T-helper 17 cell (primary cell): ENCODE measurements at regions not wholly inside any gene's neighbourhood (a gene's known extent, or its start where the extent isn't known, plus 50 kb on each side); places are given as distances from the start of the nearest gene placed in this dataset.

ENCODE experiments used
- ATAC-seq: fragments of 150-1000 bp; cut with Tn5 transposase; 2 replicates; pipeline ENCODE4 v1.10.0; 2021; ENCODE audit warnings: mild to moderate bottlenecking, moderate library complexity
- DNase-seq, 3 donors: peaks; one replicate each; pipeline versions ENCODE4 v3.0.0 to v3.0.0-alpha.2; 2020 to 2021
- H3K9me3 ChIP-seq: one replicate; pipeline ENCODE4 v1.7.0; 2013; ENCODE audit warnings: low read length, mild to moderate bottlenecking; ENCODE audit not compliant: control insufficient read depth, poor library complexity, severe bottlenecking
- H3K27ac Mint-ChIP-seq: one replicate; pipeline ENCODE4 v1.8.0; 2022; ENCODE audit warnings: mild to moderate bottlenecking, moderate library complexity, mixed read lengths
- H3K27me3 Mint-ChIP-seq: one replicate; pipeline ENCODE4 v1.8.0; 2022; ENCODE audit warnings: mixed read lengths
- H3K36me3 Mint-ChIP-seq: one replicate; pipeline ENCODE4 v1.8.0; 2022; ENCODE audit warnings: low read depth, mixed read lengths
- H3K4me1 Mint-ChIP-seq: one replicate; pipeline ENCODE4 v1.8.0; 2022; ENCODE audit warnings: mild to moderate bottlenecking, mixed read lengths
- H3K4me3 Mint-ChIP-seq: one replicate; pipeline ENCODE4 v1.8.0; 2022; ENCODE audit warnings: mild to moderate bottlenecking, moderate library complexity, mixed read lengths

DNA sequence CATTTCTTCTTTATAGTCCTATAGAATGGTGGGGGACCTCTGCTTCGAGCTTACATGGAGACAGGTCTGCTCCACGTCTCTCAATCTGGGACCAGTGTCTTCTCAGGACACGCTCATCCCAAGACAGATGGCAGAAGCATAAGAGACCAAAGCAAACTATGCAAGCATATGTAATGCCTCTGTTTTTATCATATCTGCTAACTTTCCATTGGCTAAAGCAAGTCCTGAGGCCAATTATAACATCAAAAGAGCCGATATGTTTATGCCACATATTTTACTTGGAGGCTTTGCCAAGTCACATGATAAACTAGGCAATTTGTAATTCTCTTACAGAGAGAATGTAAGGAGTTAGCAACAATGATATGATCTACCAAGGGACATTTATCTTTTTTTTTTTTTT, 102.6 kb upstream of the NRBF2 start:
- peaks cover 10% of the 10 kb centered on the region for H3K27me3 Mint-ChIP-seq
- H3K27ac Mint-ChIP-seq: no peak overlapping the region
- H3K9me3 ChIP-seq: no peaks in the 10 kb centered on the region
- DNase-seq: no peak
- no peak for ATAC-seq
- no peak overlapping the region for H3K4me3 Mint-ChIP-seq
- no peaks in the 10 kb centered on the region for H3K36me3 Mint-ChIP-seq
- peaks cover 4% of the 10 kb centered on the region for H3K4me1 Mint-ChIP-seq

DNA sequence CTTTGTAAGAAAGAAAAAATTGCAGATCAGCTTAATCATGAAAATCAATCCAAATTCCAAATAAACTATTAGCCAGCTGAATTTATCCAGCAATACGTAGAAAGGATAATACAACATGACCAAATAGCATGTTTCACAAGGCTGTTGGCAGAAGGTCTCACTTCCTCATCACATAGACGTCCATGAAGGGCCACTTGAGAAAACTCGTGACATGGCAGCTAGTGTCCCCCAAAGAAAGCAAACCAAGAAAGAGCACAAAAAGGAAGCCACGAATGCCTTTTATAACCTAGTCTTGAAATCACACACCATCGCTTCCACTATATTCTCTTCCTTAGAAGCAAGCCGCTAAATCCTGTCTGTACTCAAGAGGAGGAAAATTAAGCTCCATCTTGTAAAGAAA, 105.6 kb upstream of the NRBF2 start:
- no peak for DNase-seq
- Mint-ChIP-seq H3K4me3 (no peak overlapping the region), H3K27ac (no peak overlapping the region), H3K4me1 (peaks cover 4% of the 10 kb centered on the region), H3K27me3 (peaks cover 10% of the 10 kb centered on the region), H3K36me3 (no peaks in the 10 kb centered on the region)
- no peak for ATAC-seq
- H3K9me3 ChIP-seq: no peaks in the 10 kb centered on the region

DNA sequence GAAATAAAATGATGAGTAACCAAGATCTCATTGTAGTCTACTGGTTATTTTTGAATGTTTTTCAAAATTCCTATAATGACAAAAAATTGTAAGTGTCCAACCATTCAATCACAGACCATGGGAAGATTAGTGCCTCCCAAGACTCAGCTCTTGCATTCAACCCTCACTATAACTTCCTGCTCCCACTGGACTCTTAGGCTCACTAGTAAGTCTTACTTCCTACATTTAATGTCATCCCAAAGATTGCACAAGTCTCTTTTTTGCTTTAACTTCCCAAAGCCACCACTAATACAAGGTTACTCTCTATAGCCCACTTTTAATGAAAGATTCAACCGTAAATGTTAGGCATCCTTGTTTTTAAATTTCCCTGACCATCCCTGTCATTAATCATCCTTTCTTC, 111.9 kb upstream of the NRBF2 start:
- peaks cover 16% of the 10 kb centered on the region for H3K27me3 Mint-ChIP-seq
- H3K27ac Mint-ChIP-seq: no peak overlapping the region
- ATAC-seq (no peak), DNase-seq (no peak)
- no peak overlapping the region for H3K4me3 Mint-ChIP-seq
- no peaks in the 10 kb centered on the region for H3K4me1 Mint-ChIP-seq
- H3K36me3 Mint-ChIP-seq: no peaks in the 10 kb centered on the region
- H3K9me3 ChIP-seq: no peaks in the 10 kb centered on the region

DNA sequence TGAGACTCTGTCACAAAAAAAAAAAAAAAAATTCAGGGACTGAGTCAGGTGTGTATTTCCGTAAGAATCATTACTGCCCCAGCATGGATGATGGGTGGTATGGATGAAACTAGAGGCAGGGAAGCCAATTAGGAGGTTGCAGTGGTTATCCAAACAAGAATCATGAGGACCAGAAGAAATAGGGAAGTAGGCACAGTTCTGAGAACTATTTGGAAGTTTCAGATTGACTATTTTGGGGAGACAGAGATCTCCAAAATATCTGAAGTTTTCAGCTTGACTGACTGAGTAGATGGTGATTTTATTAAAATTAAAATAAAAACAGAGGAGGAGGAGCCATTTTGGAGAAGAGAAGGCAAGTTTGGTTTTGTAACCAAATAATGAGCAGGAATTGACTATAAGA, 119.4 kb upstream of the NRBF2 start:
- no peaks in the 10 kb centered on the region for H3K9me3 ChIP-seq
- DNase-seq: no peak
- ATAC-seq: no peak

DNA sequence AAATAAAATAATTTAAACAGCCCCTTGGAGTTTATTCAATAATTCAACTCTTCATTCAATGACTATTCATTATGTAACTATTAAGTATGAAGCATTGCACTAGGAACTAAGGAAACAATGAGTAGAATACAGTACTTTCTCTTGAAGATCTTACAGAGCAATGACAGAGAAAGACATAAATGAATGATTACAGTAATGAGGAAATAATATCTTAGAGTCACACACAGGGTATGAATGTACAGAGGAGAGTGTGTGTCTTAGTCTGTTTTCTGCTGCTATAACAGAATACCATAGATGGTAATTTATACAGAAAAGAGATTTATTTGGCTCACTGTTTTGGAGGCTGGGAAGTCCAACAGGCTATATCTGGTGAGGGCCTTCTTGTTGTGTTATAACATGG, 120.5 kb upstream of the NRBF2 start:
- H3K36me3 Mint-ChIP-seq: no peaks in the 10 kb centered on the region
- H3K27me3 Mint-ChIP-seq: peaks cover 25% of the 10 kb centered on the region
- no peaks in the 10 kb centered on the region for H3K4me1 Mint-ChIP-seq
- no peak overlapping the region for H3K27ac Mint-ChIP-seq
- ATAC-seq (no peak), DNase-seq (no peak)
- no peaks in the 10 kb centered on the region for H3K9me3 ChIP-seq
- no peak overlapping the region for H3K4me3 Mint-ChIP-seq

More for the DNA sequence above, 119.4 kb upstream of the NRBF2 start:
- Mint-ChIP-seq H3K27me3 (peaks cover 29% of the 10 kb centered on the region), H3K4me1 (no peaks in the 10 kb centered on the region), H3K36me3 (no peaks in the 10 kb centered on the region), H3K4me3 (no peak overlapping the region), H3K27ac (no peak overlapping the region)

DNA sequence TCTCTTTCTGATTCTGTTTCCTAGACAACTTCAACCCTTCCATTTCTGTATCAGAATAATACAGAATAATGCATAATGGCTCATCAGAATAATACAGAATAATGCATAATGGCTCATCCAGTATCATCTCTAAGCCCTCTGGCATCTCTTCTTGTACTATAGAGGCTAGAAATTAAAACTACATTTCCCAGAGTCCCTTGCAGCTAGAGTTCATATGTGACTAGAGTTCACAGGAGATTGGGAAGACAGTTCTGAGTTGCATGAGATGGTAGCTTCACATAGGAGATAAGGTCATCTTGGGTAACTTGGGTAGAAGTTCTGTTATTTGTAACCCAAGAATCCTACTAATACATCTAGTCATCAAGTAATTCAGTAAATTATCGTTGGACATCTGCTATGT, 122.9 kb upstream of the NRBF2 start:
- Mint-ChIP-seq H3K36me3 (no peaks in the 10 kb centered on the region), H3K4me1 (peaks cover 5% of the 10 kb centered on the region), H3K27ac (no peak overlapping the region), H3K27me3 (peaks cover 31% of the 10 kb centered on the region), H3K4me3 (no peak overlapping the region)
- no peaks in the 10 kb centered on the region for H3K9me3 ChIP-seq
- no peak for DNase-seq
- ATAC-seq: no peak

DNA sequence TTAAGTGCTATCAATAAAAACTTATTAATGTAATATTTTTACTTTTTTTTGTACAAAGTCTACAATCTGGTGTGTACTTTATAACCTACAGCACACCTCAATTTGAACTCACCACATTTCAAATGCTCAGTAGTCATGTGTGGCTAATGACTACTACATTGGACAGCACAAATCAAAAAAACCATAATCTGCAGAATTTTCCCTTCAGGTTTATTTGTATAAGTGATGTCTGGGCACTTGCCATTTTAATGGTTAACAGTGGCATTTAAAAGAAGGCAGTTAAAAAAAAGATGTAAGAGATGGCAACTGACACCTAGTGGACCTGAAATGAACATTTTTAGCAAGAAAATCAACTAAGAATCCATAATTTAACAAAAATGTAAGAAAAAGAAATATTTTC, 124.6 kb upstream of the NRBF2 start:
- Mint-ChIP-seq H3K27me3 (peaks cover 40% of the 10 kb centered on the region), H3K4me1 (peaks cover 5% of the 10 kb centered on the region), H3K36me3 (no peaks in the 10 kb centered on the region), H3K27ac (no peak overlapping the region), H3K4me3 (no peak overlapping the region)
- DNase-seq: no peak
- ATAC-seq: no peak
- H3K9me3 ChIP-seq: no peaks in the 10 kb centered on the region

DNA sequence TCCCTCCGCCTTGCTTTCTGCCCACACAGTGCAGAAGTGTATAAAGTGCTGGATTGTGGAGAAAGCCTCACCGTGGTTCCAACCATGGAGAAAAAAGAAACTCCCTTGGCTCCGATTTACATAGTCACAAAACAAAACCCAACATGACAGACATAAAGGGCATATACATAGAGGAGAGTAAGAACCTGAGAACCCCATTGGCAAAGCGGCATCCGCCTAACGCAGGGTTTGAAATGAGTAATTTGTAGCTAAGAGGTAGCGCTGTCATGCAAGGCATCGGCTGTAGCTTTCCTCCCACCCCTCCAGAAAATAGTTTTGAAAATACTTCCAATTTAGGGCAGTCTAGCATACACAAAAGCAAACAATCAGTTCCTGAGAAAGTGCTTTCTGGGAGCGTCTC, 126.0 kb upstream of the NRBF2 start:
- no peak for DNase-seq
- no peak for ATAC-seq
- no peak overlapping the region for H3K4me3 Mint-ChIP-seq

DNA sequence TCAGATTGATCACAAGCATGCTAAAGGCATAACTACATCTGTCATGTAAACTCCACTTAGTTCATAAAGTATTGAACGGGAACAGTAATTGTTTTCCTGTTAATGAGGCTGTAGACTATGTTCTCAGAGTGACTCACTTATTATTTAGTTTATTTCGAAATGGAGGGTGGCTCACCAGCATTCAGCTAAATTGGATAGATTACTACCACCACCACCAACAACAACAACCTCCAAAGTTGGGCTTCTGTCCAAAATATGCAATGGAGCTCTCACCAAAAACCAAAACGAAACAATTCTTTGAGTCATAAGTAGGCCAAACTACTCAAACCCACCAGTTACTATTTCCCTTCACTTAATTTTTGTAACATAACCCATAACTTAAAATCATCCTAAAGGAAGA, 127.9 kb upstream of the NRBF2 start:
- Mint-ChIP-seq H3K4me1 (peaks cover 5% of the 10 kb centered on the region), H3K4me3 (no peak overlapping the region), H3K27ac (no peak overlapping the region), H3K36me3 (no peaks in the 10 kb centered on the region), H3K27me3 (peaks cover 52% of the 10 kb centered on the region)
- DNase-seq (no peak), ATAC-seq (no peak)
- no peaks in the 10 kb centered on the region for H3K9me3 ChIP-seq

More for the DNA sequence above, 126.0 kb upstream of the NRBF2 start:
- H3K27me3 Mint-ChIP-seq: peaks cover 44% of the 10 kb centered on the region
- H3K36me3 Mint-ChIP-seq: no peaks in the 10 kb centered on the region
- H3K9me3 ChIP-seq: no peaks in the 10 kb centered on the region
- peaks cover 5% of the 10 kb centered on the region for H3K4me1 Mint-ChIP-seq
- H3K27ac Mint-ChIP-seq: no peak overlapping the region

DNA sequence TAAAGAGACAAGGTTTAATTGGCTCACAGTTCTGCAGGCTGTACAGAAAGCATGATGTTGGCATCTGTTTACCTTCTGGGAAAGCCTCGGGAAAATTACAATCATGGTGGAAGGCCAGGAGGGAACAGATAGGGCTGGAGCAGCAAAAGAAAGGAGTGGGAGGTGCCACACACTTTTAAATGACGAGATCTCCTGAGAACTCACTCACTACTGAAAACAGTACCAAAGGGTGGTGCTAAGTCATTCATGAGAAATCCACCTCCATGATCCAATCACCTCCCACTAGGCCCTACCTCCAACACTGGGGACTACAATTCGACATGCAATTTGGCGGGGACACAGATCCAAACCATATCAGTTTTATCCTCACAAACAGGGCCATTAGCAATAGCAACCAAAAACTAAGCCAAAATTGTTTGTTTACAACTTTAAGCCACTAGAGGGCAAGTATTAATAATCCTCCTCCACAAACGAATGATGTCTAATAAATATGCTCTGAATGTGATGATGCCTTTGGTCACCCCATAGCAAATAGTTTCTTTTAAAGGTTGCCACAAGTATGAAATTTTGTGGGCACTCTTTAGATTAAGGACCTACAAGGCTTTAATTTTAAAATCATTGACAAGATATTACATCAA, 129.2 kb upstream of the NRBF2 start:
- ATAC-seq: no peak
- H3K9me3 ChIP-seq: no peaks in the 10 kb centered on the region
- Mint-ChIP-seq H3K27me3 (peaks cover 50% of the 10 kb centered on the region), H3K4me1 (peaks cover 5% of the 10 kb centered on the region), H3K4me3 (no peak overlapping the region), H3K27ac (no peak overlapping the region), H3K36me3 (no peaks in the 10 kb centered on the region)
- no peak for DNase-seq

DNA sequence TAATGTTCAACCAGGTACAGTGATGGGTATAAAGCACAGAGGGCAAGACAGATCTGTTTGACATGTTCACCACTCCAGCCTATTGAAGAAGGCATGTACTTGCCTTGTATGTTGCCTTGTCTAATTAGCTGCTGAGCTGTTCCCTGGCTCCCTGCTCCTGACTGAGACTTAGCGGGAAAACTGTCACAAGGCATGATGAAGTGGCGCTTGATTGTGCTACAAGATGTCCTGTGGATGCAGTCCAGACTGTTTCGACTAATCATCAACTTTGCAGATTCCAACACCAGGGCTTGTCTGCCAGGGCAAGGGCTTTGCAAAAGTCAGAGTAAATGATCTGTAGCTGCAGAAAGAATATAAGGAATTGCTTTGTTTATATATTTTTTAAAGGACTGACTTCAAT, 136.2 kb upstream of the NRBF2 start:
- Mint-ChIP-seq H3K4me1 (no peaks in the 10 kb centered on the region), H3K27me3 (peaks cover 55% of the 10 kb centered on the region), H3K27ac (no peak overlapping the region), H3K36me3 (no peaks in the 10 kb centered on the region), H3K4me3 (no peak overlapping the region)
- DNase-seq (no peak), ATAC-seq (no peak)
- no peaks in the 10 kb centered on the region for H3K9me3 ChIP-seq

DNA sequence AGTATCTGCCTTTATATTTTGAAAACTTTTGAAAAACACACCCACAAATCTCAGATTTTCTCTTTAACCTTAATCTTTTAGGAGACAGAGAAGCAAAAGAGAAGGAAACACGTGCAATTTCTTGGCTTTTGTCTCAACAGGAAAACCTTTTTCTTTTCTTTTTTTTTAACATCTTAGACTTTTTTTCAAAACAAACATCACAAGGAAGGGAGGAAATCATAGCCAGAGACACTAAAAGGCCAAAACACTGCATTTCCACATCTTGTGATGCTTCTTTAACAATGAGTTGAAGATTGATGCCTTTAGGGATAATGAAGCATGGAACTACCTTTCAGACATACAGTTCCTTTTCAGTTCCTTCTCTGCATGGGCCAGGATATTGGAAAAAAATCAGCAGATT, 136.6 kb upstream of the NRBF2 start:
- Mint-ChIP-seq H3K4me3 (no peak overlapping the region), H3K27ac (no peak overlapping the region), H3K27me3 (peaks cover 55% of the 10 kb centered on the region), H3K4me1 (no peaks in the 10 kb centered on the region), H3K36me3 (no peaks in the 10 kb centered on the region)
- DNase-seq: no peak
- no peaks in the 10 kb centered on the region for H3K9me3 ChIP-seq
- ATAC-seq: no peak

DNA sequence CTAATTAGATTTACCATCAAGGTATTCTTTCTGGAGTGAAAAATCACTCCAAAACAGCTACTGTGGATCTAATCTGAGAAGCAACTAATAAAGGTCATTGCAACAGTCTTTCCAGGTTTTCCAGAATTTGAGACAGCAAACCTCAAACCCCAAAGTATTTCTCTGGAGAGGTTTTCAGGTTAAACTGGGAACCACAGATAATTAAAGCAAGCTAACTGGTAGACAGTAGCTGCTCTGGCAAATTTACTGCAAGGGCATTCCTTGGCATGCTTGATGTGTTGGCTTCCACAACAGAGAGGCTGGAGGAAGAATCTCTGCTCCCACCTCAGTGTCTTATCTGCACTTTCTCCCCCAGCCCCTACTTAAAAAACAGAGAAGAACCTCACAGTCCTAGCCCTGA, 140.0 kb upstream of the NRBF2 start:
- no peak overlapping the region for H3K27ac Mint-ChIP-seq
- no peaks in the 10 kb centered on the region for H3K9me3 ChIP-seq
- H3K4me3 Mint-ChIP-seq: no peak overlapping the region
- no peaks in the 10 kb centered on the region for H3K4me1 Mint-ChIP-seq
- DNase-seq (no peak), ATAC-seq (no peak)
- H3K36me3 Mint-ChIP-seq: no peaks in the 10 kb centered on the region
- peaks cover 48% of the 10 kb centered on the region for H3K27me3 Mint-ChIP-seq

DNA sequence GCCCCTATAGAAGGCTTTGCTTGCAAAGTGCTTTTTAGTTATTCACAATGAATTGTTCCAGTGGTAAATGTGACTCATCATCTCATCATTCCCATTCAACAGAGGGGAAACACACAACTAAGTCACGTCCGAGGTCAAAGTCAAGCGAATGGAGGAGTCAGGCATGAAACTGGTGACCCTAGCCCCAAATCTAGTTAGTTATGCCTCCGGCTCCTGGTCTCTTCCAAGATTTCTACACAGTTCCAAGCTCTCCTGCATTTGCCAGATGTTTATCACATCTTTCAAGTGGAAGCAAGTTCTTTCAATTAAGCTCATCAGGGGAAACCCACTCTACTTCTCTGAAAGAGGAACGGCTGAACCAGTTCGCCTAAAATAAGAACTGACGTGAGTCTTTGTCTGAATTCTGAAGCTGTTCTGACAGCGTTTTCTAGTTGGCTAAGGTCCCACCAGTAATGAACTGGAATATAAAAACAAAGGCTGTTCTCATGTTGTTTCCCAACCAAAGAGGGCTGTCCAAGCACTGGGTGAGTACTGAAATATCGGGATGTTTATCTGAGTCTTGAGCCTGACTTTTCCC, 140.9 kb upstream of the NRBF2 start:
- H3K27ac Mint-ChIP-seq: no peak overlapping the region
- H3K4me3 Mint-ChIP-seq: no peak overlapping the region
- H3K4me1 Mint-ChIP-seq: no peaks in the 10 kb centered on the region
- ATAC-seq (no peak), DNase-seq (no peak)
- no peaks in the 10 kb centered on the region for H3K36me3 Mint-ChIP-seq
- H3K9me3 ChIP-seq: no peaks in the 10 kb centered on the region
- H3K27me3 Mint-ChIP-seq: peaks cover 41% of the 10 kb centered on the region
